H9 (cell line): ENCODE measurements at regions not wholly inside any gene's neighbourhood (a gene's known extent, or its start where the extent isn't known, plus 50 kb on each side); places are given as distances from the start of the nearest gene placed in this dataset.

Experiments used
- DNase-seq: peaks from one replicate; pipeline ENCODE4 v3.0.0-alpha.2; 2017
- H2AFZ ChIP-seq: one replicate; pipeline ENCODE4 v1.6.1; 2013; ENCODE audit warnings: mild to moderate bottlenecking, low read length, control low read depth, moderate library complexity
- H2AK5ac ChIP-seq: 2 replicates; pipeline ENCODE4 v1.6.1; 2013; ENCODE audit warnings: low read length, control low read depth, mixed read lengths; ENCODE audit not compliant: insufficient read length
- H2BK120ac ChIP-seq: one replicate; pipeline ENCODE4 v1.6.1; 2013; ENCODE audit warnings: low read depth, mild to moderate bottlenecking, low read length, control low read depth, inconsistent platforms; ENCODE audit not compliant: poor library complexity, severe bottlenecking
- H2BK12ac ChIP-seq: 2 replicates; pipeline ENCODE4 v1.6.1; 2013; ENCODE audit warnings: low read length, control low read depth, mixed read lengths, low read depth; ENCODE audit not compliant: insufficient read length
- H2BK15ac ChIP-seq: 2 replicates; pipeline ENCODE4 v1.6.1; 2013; ENCODE audit warnings: low read depth, low read length, control low read depth
- H2BK20ac ChIP-seq: one replicate; pipeline ENCODE4 v1.6.1; 2013; ENCODE audit warnings: low read depth, mild to moderate bottlenecking, low read length, control low read depth, inconsistent platforms; ENCODE audit not compliant: poor library complexity, severe bottlenecking
- H2BK5ac ChIP-seq: 2 replicates; pipeline ENCODE4 v1.6.1; 2013; ENCODE audit warnings: low read length, control low read depth, mixed read lengths; ENCODE audit not compliant: insufficient read length
- H3K14ac ChIP-seq: 2 replicates; pipeline ENCODE4 v1.6.1; 2013; ENCODE audit warnings: low read length, control low read depth; ENCODE audit not compliant: insufficient read depth
- H3K18ac ChIP-seq: 2 replicates; pipeline ENCODE4 v1.6.1; 2013; ENCODE audit warnings: low read depth, mild to moderate bottlenecking, mixed read lengths, low read length, control low read depth; ENCODE audit not compliant: insufficient read length
- H3K23ac ChIP-seq: 2 replicates; pipeline ENCODE4 v1.6.1; 2013; ENCODE audit warnings: low read length, control low read depth, mixed read lengths, low read depth; ENCODE audit not compliant: insufficient read length
- H3K23me2 ChIP-seq: 2 replicates; pipeline ENCODE4 v1.6.1; 2013; ENCODE audit warnings: low read depth, mild to moderate bottlenecking, mixed read lengths, low read length, control low read depth; ENCODE audit not compliant: insufficient read length, poor library complexity, severe bottlenecking
- H3K27ac ChIP-seq: 2 replicates; pipeline ENCODE4 v1.5.1; 2013; ENCODE audit warnings: low read length, control low read depth, mixed read lengths, low read depth; ENCODE audit not compliant: insufficient read length
- H3K27me3 ChIP-seq: 2 replicates; pipeline ENCODE4 v1.6.1; 2013; ENCODE audit warnings: low read length, control low read depth, inconsistent platforms; ENCODE audit not compliant: insufficient read depth
- H3K4ac ChIP-seq: 2 replicates; pipeline ENCODE4 v1.6.1; 2013; ENCODE audit warnings: low read depth, mild to moderate bottlenecking, control low read depth, inconsistent platforms, low read length, moderate library complexity
- H3K4me1 ChIP-seq: 2 replicates; pipeline ENCODE4 v1.6.1; 2013; ENCODE audit warnings: low read length, control low read depth, inconsistent platforms; ENCODE audit not compliant: insufficient read depth
- H3K4me2 ChIP-seq: 2 replicates; pipeline ENCODE4 v1.6.1; 2013; ENCODE audit warnings: low read length, control low read depth, mixed read lengths; ENCODE audit not compliant: insufficient read length, insufficient read depth
- H3K56ac ChIP-seq: 2 replicates; pipeline ENCODE4 v1.6.1; 2013; ENCODE audit warnings: low read depth, mild to moderate bottlenecking, mixed read lengths, low read length, control low read depth; ENCODE audit not compliant: insufficient read length
- H3K79me1 ChIP-seq: 2 replicates; pipeline ENCODE4 v1.6.1; 2013; ENCODE audit warnings: low read depth, mild to moderate bottlenecking, moderate library complexity, low read length, control low read depth, inconsistent platforms; ENCODE audit not compliant: insufficient read depth, poor library complexity, severe bottlenecking
- H3K79me2 ChIP-seq: 2 replicates; pipeline ENCODE4 v1.6.1; 2013; ENCODE audit warnings: low read length, control low read depth, inconsistent platforms; ENCODE audit not compliant: insufficient read depth
- H3K9ac ChIP-seq: 2 replicates; pipeline ENCODE4 v1.6.1; 2013; ENCODE audit warnings: low read length, control low read depth, mixed read lengths; ENCODE audit not compliant: insufficient read length; ENCODE audit errors: extremely low read depth
- H3K9me3 ChIP-seq: one replicate; pipeline ENCODE4 v1.6.1; 2013; ENCODE audit warnings: low read depth, low read length, inconsistent platforms; ENCODE audit not compliant: control insufficient read depth
- H3T11ph ChIP-seq: one replicate; pipeline ENCODE4 v1.6.1; 2013; ENCODE audit warnings: mild to moderate bottlenecking, low read length, control low read depth, inconsistent platforms
- H4K20me1 ChIP-seq: one replicate; pipeline ENCODE4 v1.6.1; 2013; ENCODE audit not compliant: control insufficient read depth, insufficient read length, insufficient read depth
- H4K5ac ChIP-seq: 2 replicates; pipeline ENCODE4 v1.6.1; 2013; ENCODE audit warnings: low read depth, mild to moderate bottlenecking, mixed read lengths, low read length, control low read depth; ENCODE audit not compliant: insufficient read length
- H4K8ac ChIP-seq: replicated peaks from 2 replicates; pipeline ENCODE4 v1.6.1; 2013; ENCODE audit warnings: low read length, control low read depth, mixed read lengths, low read depth; ENCODE audit not compliant: insufficient read length
- H4K91ac ChIP-seq: 2 replicates; pipeline ENCODE4 v1.6.1; 2013; ENCODE audit warnings: low read depth, mild to moderate bottlenecking, moderate library complexity, mixed read lengths, low read length, control low read depth; ENCODE audit not compliant: insufficient read length
- H3K27ac Mint-ChIP-seq, 3 experiments: 2 replicates in 2 of 3; 3 replicates in 1 of 3; pipeline ENCODE4 v1.8.0; 2020 to 2021; ENCODE audit warnings: mixed read lengths in 3 of 3, mild to moderate bottlenecking in 1 of 3, moderate library complexity in 1 of 3
- H3K27me3 Mint-ChIP-seq: 2 replicates; pipeline ENCODE4 v1.8.0; 2021; ENCODE audit warnings: low read depth, mild to moderate bottlenecking, moderate library complexity, mixed read lengths
- H3K36me3 Mint-ChIP-seq, 3 experiments: 2 replicates in 2 of 3; 3 replicates in 1 of 3; pipeline ENCODE4 v1.8.0; 2020 to 2021; ENCODE audit warnings: low read depth in 3 of 3, mixed read lengths in 3 of 3; ENCODE audit not compliant: insufficient read depth in 1 of 3
- H3K4me1 Mint-ChIP-seq, 2 experiments: 2 replicates each; pipeline ENCODE4 v1.8.0; 2020; ENCODE audit warnings: mixed read lengths in 2 of 2
- H3K4me3 Mint-ChIP-seq, 2 experiments: 2 replicates in 1 of 2; 3 replicates in 1 of 2; pipeline ENCODE4 v1.8.0; 2020 to 2021; ENCODE audit warnings: mild to moderate bottlenecking in 2 of 2, mixed read lengths in 2 of 2, moderate library complexity in 1 of 2
- H3K9me3 Mint-ChIP-seq, 2 experiments: 2 replicates in 1 of 2; 3 replicates in 1 of 2; pipeline ENCODE4 v1.8.0; 2020; ENCODE audit warnings: mild to moderate bottlenecking in 2 of 2, mixed read lengths in 2 of 2, moderate library complexity in 1 of 2
- WGBS: extraction: QIAGEN DNeasy Blood & Tissue Kit; methylation state at CpG from one replicate; pipeline ENCODE4 v1.1.7; 2013; ENCODE audit warnings: missing lambda C conversion rate, low lambda C conversion rate, mixed read lengths; ENCODE audit not compliant: insufficient read length; ENCODE audit errors: extremely low coverage; 5-methylcytosine and 5-hydroxymethylcytosine counted together
- TF ChIP-seq, protein P1 (sequence below): fragments of 200-600 bp; sonication (generic); conservative IDR thresholded peaks from 3 replicates; pipeline ENCODE4 v1.8.0; 2021; ENCODE audit warnings: antibody characterized with exemption, mild to moderate bottlenecking

DNA sequence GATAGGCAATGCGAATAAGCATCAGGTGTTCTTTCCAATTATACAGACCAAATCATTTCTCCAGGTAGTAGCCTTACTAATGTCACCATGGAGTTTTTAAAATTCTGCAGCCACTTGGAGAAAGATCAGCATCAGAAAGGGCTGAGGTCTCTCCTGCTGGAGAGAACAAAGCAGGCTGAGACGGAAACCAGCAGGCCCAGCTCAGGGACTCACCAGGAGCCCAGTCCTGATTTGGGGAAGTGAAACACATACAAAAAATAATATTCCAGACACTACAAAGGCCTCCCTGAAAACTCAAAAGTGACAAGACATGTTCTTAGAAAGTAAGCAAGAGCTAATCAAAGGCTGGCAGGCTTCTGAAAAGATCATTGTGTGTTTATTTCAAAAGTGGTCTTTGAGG, 207.1 kb upstream of the GHITM start:
- Histone ChIP-seq H3K14ac (no peak overlapping the region), H3T11ph (no peak overlapping the region), H4K8ac (no peak overlapping the region), H3K79me2 (no peaks in the 10 kb centered on the region), H2BK5ac (no peak overlapping the region), H2BK15ac (no peak overlapping the region), H3K27ac (no peak overlapping the region), H4K20me1 (no peaks in the 10 kb centered on the region), H3K56ac (no peak overlapping the region), H4K91ac (no peak overlapping the region), H2BK12ac (no peak overlapping the region), H3K4me1 (no peaks in the 10 kb centered on the region), H4K5ac (no peak overlapping the region), H2BK120ac (no peak overlapping the region), H3K23me2 (no peaks in the 10 kb centered on the region), H3K9ac (no peak overlapping the region), H3K4ac (no peak overlapping the region), H3K9me3 (no peaks in the 10 kb centered on the region), H3K18ac (no peak overlapping the region), H3K27me3 (no peaks in the 10 kb centered on the region), H2AFZ (no peak overlapping the region), H2BK20ac (no peak overlapping the region), H2AK5ac (no peak overlapping the region), H3K79me1 (no peaks in the 10 kb centered on the region), H3K23ac (no peak overlapping the region), H3K4me2 (no peak overlapping the region)
- no peaks in the 10 kb centered on the region for H3K9me3 Mint-ChIP-seq
- H3K36me3 Mint-ChIP-seq, result no peaks in the 10 kb centered on the region
- peaks cover 15% of the 10 kb centered on the region for H3K27me3 Mint-ChIP-seq
- H3K27ac Mint-ChIP-seq, result no peak overlapping the region
- TF ChIP-seq, protein P1, sequence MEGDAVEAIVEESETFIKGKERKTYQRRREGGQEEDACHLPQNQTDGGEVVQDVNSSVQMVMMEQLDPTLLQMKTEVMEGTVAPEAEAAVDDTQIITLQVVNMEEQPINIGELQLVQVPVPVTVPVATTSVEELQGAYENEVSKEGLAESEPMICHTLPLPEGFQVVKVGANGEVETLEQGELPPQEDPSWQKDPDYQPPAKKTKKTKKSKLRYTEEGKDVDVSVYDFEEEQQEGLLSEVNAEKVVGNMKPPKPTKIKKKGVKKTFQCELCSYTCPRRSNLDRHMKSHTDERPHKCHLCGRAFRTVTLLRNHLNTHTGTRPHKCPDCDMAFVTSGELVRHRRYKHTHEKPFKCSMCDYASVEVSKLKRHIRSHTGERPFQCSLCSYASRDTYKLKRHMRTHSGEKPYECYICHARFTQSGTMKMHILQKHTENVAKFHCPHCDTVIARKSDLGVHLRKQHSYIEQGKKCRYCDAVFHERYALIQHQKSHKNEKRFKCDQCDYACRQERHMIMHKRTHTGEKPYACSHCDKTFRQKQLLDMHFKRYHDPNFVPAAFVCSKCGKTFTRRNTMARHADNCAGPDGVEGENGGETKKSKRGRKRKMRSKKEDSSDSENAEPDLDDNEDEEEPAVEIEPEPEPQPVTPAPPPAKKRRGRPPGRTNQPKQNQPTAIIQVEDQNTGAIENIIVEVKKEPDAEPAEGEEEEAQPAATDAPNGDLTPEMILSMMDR, result no peak
- DNase-seq, result no peak
- no CpG with 5 or more reads among the region's 2 CpGs for WGBS
- H3K4me3 Mint-ChIP-seq, result no peak overlapping the region
- H3K4me1 Mint-ChIP-seq, result peaks cover 20 to 28% of the 10 kb centered on the region in 2 experiments
